SK-N-SH (cell line): ENCODE measurements at regions not wholly inside any gene's neighbourhood (a gene's known extent, or its start where the extent isn't known, plus 50 kb on each side); places are given as distances from the start of the nearest gene placed in this dataset.

Experiments
- CTCF ChIP-seq: fragments of 200-600 bp; sonication (generic); IDR thresholded peaks from 2 replicates; pipeline ENCODE4 v1.6.1; 2017; ENCODE audit warnings: antibody characterized with exemption, mild to moderate bottlenecking, moderate library complexity
- EP300 ChIP-seq, 2 experiments: IDR thresholded peaks; 2 replicates each; pipeline versions ENCODE4 v1.4.0 to v1.6.1; 2012; ENCODE audit warnings: borderline replicate concordance in 1 of 2, low read depth in 1 of 2, low read length in 1 of 2
- NRF1 ChIP-seq: IDR thresholded peaks from 2 replicates; pipeline ENCODE4 v1.6.1; 2012; ENCODE audit warnings: low read depth, mild to moderate bottlenecking, low read length
- SIN3A ChIP-seq: IDR thresholded peaks from 2 replicates; pipeline ENCODE4 v1.6.1; 2012; ENCODE audit warnings: low read depth, mild to moderate bottlenecking, low read length, moderate library complexity, borderline replicate concordance
- TEAD4 ChIP-seq: IDR thresholded peaks from 2 replicates; pipeline ENCODE4 v1.4.0; 2012; ENCODE audit warnings: mild to moderate bottlenecking, borderline replicate concordance; ENCODE audit not compliant: insufficient read depth

GRCh38 chr12:87870061-87870460, 159.1 kb downstream of the C12orf50 start:
- TF ChIP-seq EP300 (IDR thresholded peaks at IDR 0.05; ENCODE audit: borderline replicate concordance in 1 of 2, low read depth in 1 of 2, low read length in 1 of 2) (no peak), CTCF (no peak), TEAD4 (no peak), NRF1 (no peak), SIN3A (no peak)
